ENCODE measurements at regions not wholly inside any gene's neighbourhood (a gene's known extent, or its start where the extent isn't known, plus 50 kb on each side); places are given as distances from the start of the nearest gene placed in this dataset.
A peak's percentile ranks its signal among the peaks of the same experiment; 100 is the strongest.
"Not testable (repeated sequence)": the region's sequence is repeated elsewhere in the genome, so short reads cannot be mapped to it uniquely, and the experiment has no call there.

GRCh38 chr12:131227641-131228040, 273.9 kb downstream of the ADGRD1 start:
- not testable (repeated sequence) for H3K9me3 ChIP-seq (ENCODE audit: control insufficient read depth in 3 of 3, low read length in 3 of 3); H3K36me3 ChIP-seq (ENCODE audit: control insufficient read depth in 3 of 3, insufficient read depth in 3 of 3, low read length in 3 of 3); H3K27ac ChIP-seq (ENCODE audit: low read depth, low read length); H3K4me1 ChIP-seq (ENCODE audit: control insufficient read depth in 3 of 3, insufficient read depth in 3 of 3, low read length in 3 of 3); H3K9ac ChIP-seq (ENCODE audit: low read depth in 1 of 3, low read length in 3 of 3); H3K4me3 ChIP-seq (ENCODE audit: low read length in 3 of 3)
- H3K27me3 ChIP-seq (ENCODE audit: control insufficient read depth in 3 of 3, insufficient read depth in 3 of 3, low read length in 3 of 3): peaks cover 3 to 20% (median 5%) of the 10 kb centered on the region in 3 donors

DNA sequence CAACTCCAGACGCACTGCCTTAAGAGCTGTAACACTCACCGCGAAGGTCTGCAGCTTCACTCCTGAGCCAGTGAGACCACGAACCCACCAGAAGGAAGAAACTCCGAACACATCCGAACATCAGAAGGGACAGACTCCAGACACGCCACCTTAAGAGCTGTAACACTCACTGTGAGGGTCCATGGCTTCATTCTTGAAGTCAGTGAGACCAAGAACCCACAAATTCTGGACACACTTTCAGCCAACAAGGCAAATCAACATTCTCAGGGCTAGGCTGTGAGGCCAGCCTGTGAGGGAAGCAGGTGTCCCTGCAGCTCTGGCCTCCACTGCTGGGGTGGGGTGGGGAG, 275.3 kb downstream of the ADGRD1 start:
- not testable (repeated sequence) for H3K27me3 ChIP-seq (ENCODE audit: control insufficient read depth in 3 of 3, insufficient read depth in 3 of 3, low read length in 3 of 3); H3K36me3 ChIP-seq (ENCODE audit: control insufficient read depth in 3 of 3, insufficient read depth in 3 of 3, low read length in 3 of 3); H3K9ac ChIP-seq (ENCODE audit: low read depth in 1 of 3, low read length in 3 of 3); H3K4me3 ChIP-seq (ENCODE audit: low read length in 3 of 3); H3K4me1 ChIP-seq (ENCODE audit: control insufficient read depth in 3 of 3, insufficient read depth in 3 of 3, low read length in 3 of 3); H3K9me3 ChIP-seq (ENCODE audit: control insufficient read depth in 3 of 3, low read length in 3 of 3)
- peak overlapping the region; percentile 30 for H3K27ac ChIP-seq (ENCODE audit: low read depth, low read length)

GRCh38 chr12:131229426-131230339, 276.0 kb downstream of the ADGRD1 start:
- H3K9ac ChIP-seq (ENCODE audit: low read depth in 1 of 3, low read length in 3 of 3): no peak overlapping the region
- H3K9me3 ChIP-seq (ENCODE audit: control insufficient read depth in 3 of 3, low read length in 3 of 3): peaks cover 0 to 4% (median 4%) of the 10 kb centered on the region in 3 donors
- no peaks in the 10 kb centered on the region for H3K36me3 ChIP-seq (ENCODE audit: control insufficient read depth in 3 of 3, insufficient read depth in 3 of 3, low read length in 3 of 3)
- H3K27me3 ChIP-seq (ENCODE audit: control insufficient read depth in 3 of 3, insufficient read depth in 3 of 3, low read length in 3 of 3): peaks cover 0 to 10% (median 0%) of the 10 kb centered on the region in 3 donors
- H3K27ac ChIP-seq (ENCODE audit: low read depth, low read length): peak overlapping the region; percentile 58
- no peak overlapping the region for H3K4me3 ChIP-seq (ENCODE audit: low read length in 3 of 3)
- H3K4me1 ChIP-seq (ENCODE audit: control insufficient read depth in 3 of 3, insufficient read depth in 3 of 3, low read length in 3 of 3): peaks cover 0 to 5% (median 2%) of the 10 kb centered on the region in 3 donors

DNA sequence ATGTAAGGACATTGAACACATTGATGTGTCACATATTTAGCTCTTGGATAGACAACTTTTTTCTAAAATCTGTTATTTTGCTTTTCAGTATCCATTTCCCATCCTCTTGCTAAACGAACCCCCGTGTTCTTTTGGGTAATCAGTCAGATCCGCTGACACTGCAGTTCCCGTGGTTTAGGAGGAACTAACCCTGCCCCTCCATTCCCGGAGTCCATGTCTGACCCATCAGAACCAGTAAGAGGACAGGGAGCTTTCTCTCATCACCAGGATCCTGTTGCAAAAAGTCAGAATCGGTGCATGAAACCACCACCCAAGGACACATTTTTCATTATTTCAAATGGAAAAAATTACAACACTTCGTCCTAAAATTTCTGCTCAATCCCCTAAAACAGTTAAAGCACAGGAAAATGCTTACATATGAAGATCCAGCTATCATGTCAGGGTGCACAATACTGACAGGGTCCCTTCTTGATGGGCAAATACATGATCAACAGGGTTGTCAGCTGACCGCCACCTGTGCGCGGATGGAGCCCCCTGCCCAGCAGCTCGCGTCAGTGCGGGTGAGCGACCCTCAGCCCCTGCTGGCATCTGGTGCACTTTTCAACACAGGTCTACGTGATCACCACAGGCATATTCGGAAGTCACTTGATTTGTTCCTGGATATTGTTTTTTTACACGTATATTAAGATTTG, 276.8 kb downstream of the ADGRD1 start:
- Histone ChIP-seq H3K9ac (ENCODE audit: low read depth in 1 of 3, low read length in 3 of 3) (no peak overlapping the region), H3K4me3 (ENCODE audit: low read length in 3 of 3) (no peak overlapping the region), H3K9me3 (ENCODE audit: control insufficient read depth in 3 of 3, low read length in 3 of 3) (peaks cover 0 to 4% (median 4%) of the 10 kb centered on the region in 3 donors), H3K27ac (ENCODE audit: low read depth, low read length) (peak overlapping the region; percentile 58), H3K27me3 (ENCODE audit: control insufficient read depth in 3 of 3, insufficient read depth in 3 of 3, low read length in 3 of 3) (peaks cover 0 to 10% (median 0%) of the 10 kb centered on the region in 3 donors), H3K4me1 (ENCODE audit: control insufficient read depth in 3 of 3, insufficient read depth in 3 of 3, low read length in 3 of 3) (peaks cover 0 to 5% (median 2%) of the 10 kb centered on the region in 3 donors), H3K36me3 (ENCODE audit: control insufficient read depth in 3 of 3, insufficient read depth in 3 of 3, low read length in 3 of 3) (no peaks in the 10 kb centered on the region)

DNA sequence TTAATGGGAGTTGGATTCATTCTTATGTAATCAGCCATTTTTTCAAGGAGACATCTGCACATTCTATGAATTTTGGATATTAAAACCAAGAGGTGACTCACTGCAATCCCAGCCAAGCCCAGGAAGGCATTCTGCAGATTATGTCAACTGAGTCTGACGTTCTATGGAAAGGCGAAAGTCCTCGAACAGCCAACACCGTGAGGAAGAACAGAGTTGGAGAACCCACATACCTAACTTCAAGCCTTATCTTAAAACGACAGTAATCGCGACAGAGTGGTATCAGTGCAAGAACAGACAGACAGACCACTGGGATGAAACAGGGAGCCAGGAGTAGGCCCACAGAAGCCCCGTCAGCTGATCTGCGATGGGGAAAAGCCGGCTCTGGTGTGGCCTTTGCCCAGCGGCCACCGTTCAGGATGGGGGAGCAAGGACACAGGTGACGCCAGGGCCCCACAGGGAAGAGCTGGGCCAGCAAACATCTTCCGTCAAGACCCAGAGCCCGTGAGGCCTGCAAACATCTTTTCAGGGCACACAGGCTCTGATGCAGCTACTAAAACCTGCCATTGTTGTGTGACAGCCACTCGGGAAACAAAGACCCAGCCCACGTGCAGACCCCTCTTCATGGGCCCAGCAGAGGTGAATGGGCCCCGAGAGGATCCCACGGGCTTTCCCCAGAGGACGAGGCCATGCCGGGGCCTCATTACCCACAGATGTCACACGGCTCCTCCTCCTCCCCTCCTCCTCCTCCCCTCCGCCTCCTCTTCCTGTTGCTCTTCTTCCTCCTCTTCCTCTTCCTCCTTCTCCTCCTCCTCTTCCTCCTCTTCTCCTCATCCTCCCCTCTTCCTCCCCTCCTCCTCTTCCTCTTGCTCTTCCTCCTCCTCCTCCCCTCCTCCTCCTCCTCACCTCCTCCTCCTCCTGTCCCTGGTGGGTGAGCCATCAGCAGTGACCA, 277.6 kb downstream of the ADGRD1 start:
- H3K27ac ChIP-seq (ENCODE audit: low read depth, low read length): peak overlapping the region; percentile 58
- H3K9me3 ChIP-seq (ENCODE audit: control insufficient read depth in 3 of 3, low read length in 3 of 3): peaks cover 0 to 4% (median 4%) of the 10 kb centered on the region in 3 donors
- H3K9ac ChIP-seq (ENCODE audit: low read depth in 1 of 3, low read length in 3 of 3): no peak overlapping the region
- peaks cover 0 to 12% (median 0%) of the 10 kb centered on the region in 3 donors for H3K27me3 ChIP-seq (ENCODE audit: control insufficient read depth in 3 of 3, insufficient read depth in 3 of 3, low read length in 3 of 3)
- no peaks in the 10 kb centered on the region for H3K36me3 ChIP-seq (ENCODE audit: control insufficient read depth in 3 of 3, insufficient read depth in 3 of 3, low read length in 3 of 3)
- no peak overlapping the region for H3K4me3 ChIP-seq (ENCODE audit: low read length in 3 of 3)
- H3K4me1 ChIP-seq (ENCODE audit: control insufficient read depth in 3 of 3, insufficient read depth in 3 of 3, low read length in 3 of 3): peaks cover 0 to 5% (median 2%) of the 10 kb centered on the region in 3 donors

DNA sequence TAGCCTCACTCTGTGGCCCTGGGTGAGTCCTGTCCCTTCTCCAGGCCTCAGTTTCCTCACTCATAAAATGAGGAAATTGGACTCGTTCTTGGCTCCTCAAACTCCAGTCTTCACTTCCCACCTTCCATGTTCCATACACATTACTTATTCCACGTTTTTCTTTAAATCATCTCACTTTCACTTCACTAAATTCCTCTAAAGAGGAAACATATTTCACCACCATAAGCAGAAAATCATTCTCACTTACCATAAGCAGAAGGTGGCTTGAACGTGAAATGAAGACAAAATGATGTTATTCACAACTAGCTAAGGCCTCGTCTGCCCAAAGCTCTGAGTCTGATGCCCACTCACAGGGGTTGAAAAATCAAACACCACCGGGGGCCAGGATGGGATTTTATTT, 278.3 kb downstream of the ADGRD1 start:
- Histone ChIP-seq H3K27me3 (ENCODE audit: control insufficient read depth in 3 of 3, insufficient read depth in 3 of 3, low read length in 3 of 3) (peaks cover 0 to 13% (median 0%) of the 10 kb centered on the region in 3 donors), H3K27ac (ENCODE audit: low read depth, low read length) (no peak overlapping the region), H3K9ac (ENCODE audit: low read depth in 1 of 3, low read length in 3 of 3) (no peak overlapping the region), H3K36me3 (ENCODE audit: control insufficient read depth in 3 of 3, insufficient read depth in 3 of 3, low read length in 3 of 3) (no peaks in the 10 kb centered on the region), H3K9me3 (ENCODE audit: control insufficient read depth in 3 of 3, low read length in 3 of 3) (peaks cover 0 to 4% (median 4%) of the 10 kb centered on the region in 3 donors), H3K4me3 (ENCODE audit: low read length in 3 of 3) (no peak overlapping the region), H3K4me1 (ENCODE audit: control insufficient read depth in 3 of 3, insufficient read depth in 3 of 3, low read length in 3 of 3) (peaks cover 0 to 5% (median 2%) of the 10 kb centered on the region in 3 donors)

DNA sequence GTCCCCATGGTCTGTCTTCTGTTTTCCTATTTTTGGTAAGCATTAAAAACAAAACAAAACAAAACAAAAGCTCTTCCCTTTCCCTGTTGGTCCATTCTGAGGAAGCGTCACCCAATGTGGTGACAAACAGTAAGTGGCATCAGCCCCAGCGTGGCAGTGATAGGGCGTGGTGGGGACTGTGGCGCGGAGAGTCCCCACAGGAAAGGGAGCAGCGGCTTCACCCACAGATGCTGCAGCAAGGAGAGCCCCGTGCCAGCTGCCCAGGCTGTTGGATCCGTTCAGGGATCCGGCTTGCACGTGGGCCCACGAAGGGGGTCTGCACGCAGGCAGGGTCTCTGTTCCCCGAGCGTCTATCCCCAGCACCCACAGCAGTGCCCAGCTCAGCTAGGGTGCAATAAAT, 279.2 kb downstream of the ADGRD1 start:
- not testable (repeated sequence) for H3K9ac ChIP-seq (ENCODE audit: low read depth in 1 of 3, low read length in 3 of 3); H3K4me1 ChIP-seq (ENCODE audit: control insufficient read depth in 3 of 3, insufficient read depth in 3 of 3, low read length in 3 of 3); H3K36me3 ChIP-seq (ENCODE audit: control insufficient read depth in 3 of 3, insufficient read depth in 3 of 3, low read length in 3 of 3); H3K4me3 ChIP-seq (ENCODE audit: low read length in 3 of 3); H3K27ac ChIP-seq (ENCODE audit: low read depth, low read length); H3K9me3 ChIP-seq (ENCODE audit: control insufficient read depth in 3 of 3, low read length in 3 of 3)
- peaks cover 0 to 13% (median 0%) of the 10 kb centered on the region in 3 donors for H3K27me3 ChIP-seq (ENCODE audit: control insufficient read depth in 3 of 3, insufficient read depth in 3 of 3, low read length in 3 of 3)

GRCh38 chr12:131233850-131234789, 280.4 kb downstream of the ADGRD1 start:
- H3K4me3 ChIP-seq (ENCODE audit: low read length in 3 of 3); H3K27ac ChIP-seq (ENCODE audit: low read depth, low read length); H3K4me1 ChIP-seq (ENCODE audit: control insufficient read depth in 3 of 3, insufficient read depth in 3 of 3, low read length in 3 of 3); H3K9me3 ChIP-seq (ENCODE audit: control insufficient read depth in 3 of 3, low read length in 3 of 3); H3K9ac ChIP-seq (ENCODE audit: low read depth in 1 of 3, low read length in 3 of 3); H3K36me3 ChIP-seq (ENCODE audit: control insufficient read depth in 3 of 3, insufficient read depth in 3 of 3, low read length in 3 of 3): not testable (repeated sequence)
- H3K27me3 ChIP-seq (ENCODE audit: control insufficient read depth in 3 of 3, insufficient read depth in 3 of 3, low read length in 3 of 3): peaks cover 0 to 12% (median 0%) of the 10 kb centered on the region in 3 donors

DNA sequence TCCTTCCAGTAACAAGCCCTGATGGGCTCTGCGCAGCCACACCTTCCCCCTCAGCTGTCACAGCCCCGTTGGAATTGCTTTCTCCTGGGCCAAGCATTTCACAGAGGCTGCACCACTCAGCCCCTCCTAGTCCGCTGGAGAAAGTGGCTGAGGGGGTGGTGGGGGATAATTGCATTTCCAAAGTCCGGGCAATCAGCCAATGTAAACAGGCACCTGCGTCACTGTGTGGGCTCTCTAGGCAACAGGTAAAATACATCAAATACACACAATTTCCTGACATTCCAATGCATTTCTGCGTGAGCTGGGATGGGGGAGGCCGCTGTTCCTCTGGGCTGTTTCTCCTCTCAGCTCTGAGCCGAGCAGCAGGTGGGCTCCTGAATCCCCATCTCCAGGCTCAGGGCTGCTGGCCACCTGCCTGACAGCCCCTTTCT, 281.1 kb downstream of the ADGRD1 start:
- not testable (repeated sequence) for H3K9me3 ChIP-seq (ENCODE audit: control insufficient read depth in 3 of 3, low read length in 3 of 3); H3K27me3 ChIP-seq (ENCODE audit: control insufficient read depth in 3 of 3, insufficient read depth in 3 of 3, low read length in 3 of 3); H3K27ac ChIP-seq (ENCODE audit: low read depth, low read length); H3K4me3 ChIP-seq (ENCODE audit: low read length in 3 of 3); H3K4me1 ChIP-seq (ENCODE audit: control insufficient read depth in 3 of 3, insufficient read depth in 3 of 3, low read length in 3 of 3); H3K36me3 ChIP-seq (ENCODE audit: control insufficient read depth in 3 of 3, insufficient read depth in 3 of 3, low read length in 3 of 3); H3K9ac ChIP-seq (ENCODE audit: low read depth in 1 of 3, low read length in 3 of 3)

All from skeletal muscle tissue (tissue), 3 donors.